Astrocyte of the spinal cord (primary cell): ENCODE measurements at regions not wholly inside any gene's neighbourhood (a gene's known extent, or its start where the extent isn't known, plus 50 kb on each side); places are given as distances from the start of the nearest gene placed in this dataset.

Experiments
- DNase-seq: peaks from one replicate; pipeline ENCODE4 v3.0.0; 2011; ENCODE audit warnings: low read depth, low spot score
- H3K4me3 ChIP-seq: 2 replicates; pipeline ENCODE4 v1.5.1; 2011; ENCODE audit warnings: low read depth, mild to moderate bottlenecking, low read length, moderate library complexity
- CTCF ChIP-seq: IDR thresholded peaks from 2 replicates; pipeline ENCODE4 v1.5.1; 2012; ENCODE audit warnings: low read depth, mild to moderate bottlenecking, low read length, inconsistent platforms
- in situ Hi-C: cut with HindIII; loops from 2 replicates; pipeline ENCODE4 v1.10.0; 2017; ENCODE audit warnings: low sequenced_read_pairs

- in situ Hi-C loops: no loop called here
Measured at GRCh38 chr7:85664341-85664740, 477.5 kb upstream of the SEMA3D start.

GRCh38 chr7:85659364-85659763 is 472.5 kb upstream of the SEMA3D start:
- TF ChIP-seq CTCF: no peak
- no peak for DNase-seq
- H3K4me3 ChIP-seq: no peak overlapping the region
- in situ Hi-C loops: no loop called here

More at GRCh38 chr7:85664341-85664740, 477.5 kb upstream of the SEMA3D start:
- no peak for DNase-seq
- H3K4me3 ChIP-seq: no peak overlapping the region
- TF ChIP-seq CTCF: no peak

GRCh38 chr7:85655252-85655651 is 468.4 kb upstream of the SEMA3D start:
- DNase-seq: no peak
- in situ Hi-C loops: no loop called here
- H3K4me3 ChIP-seq: no peak overlapping the region
- no peak for TF ChIP-seq CTCF

GRCh38 chr7:85644272-85644671 is 457.4 kb upstream of the SEMA3D start:
- no peak for TF ChIP-seq CTCF
- in situ Hi-C loops: no loop called here

GRCh38 chr7:85641331-85641730 is 454.5 kb upstream of the SEMA3D start:
- in situ Hi-C loops: no loop called here
- no peak for TF ChIP-seq CTCF
- no peak overlapping the region for H3K4me3 ChIP-seq
- no peak for DNase-seq

More at GRCh38 chr7:85644272-85644671, 457.4 kb upstream of the SEMA3D start:
- DNase-seq: no peak
- no peak overlapping the region for H3K4me3 ChIP-seq

- in situ Hi-C loops: no loop called here
- no peak overlapping the region for H3K4me3 ChIP-seq
- TF ChIP-seq CTCF: no peak
- no peak for DNase-seq
Measured at GRCh38 chr7:85638394-85638793, 451.5 kb upstream of the SEMA3D start.

GRCh38 chr7:85634951-85635350 is 448.1 kb upstream of the SEMA3D start:
- no peak for TF ChIP-seq CTCF
- DNase-seq: no peak
- no peak overlapping the region for H3K4me3 ChIP-seq
- in situ Hi-C loops: no loop called here
